Body of pancreas (tissue), 4 donors: ENCODE measurements at regions not wholly inside any gene's neighbourhood (a gene's known extent, or its start where the extent isn't known, plus 50 kb on each side); places are given as distances from the start of the nearest gene placed in this dataset.

ENCODE experiments used
- CTCF ChIP-seq, 7 experiments: fragments of 450-650 bp in 4 of 7; fragments of 200-600 bp in 3 of 7; sonication (generic) in 3 of 7; IDR thresholded peaks; one replicate each; pipeline ENCODE4 v1.5.1; 2016 to 2019; ENCODE audit warnings: antibody characterized with exemption in 7 of 7
- POLR2A ChIP-seq, 3 donors: fragments of 450-650 bp; IDR thresholded peaks; one replicate each; pipeline ENCODE4 v1.6.1; 2016; ENCODE audit warnings: antibody characterized with exemption in 3 of 3, mild to moderate bottlenecking in 2 of 3

GRCh38 chr12:19718401-19718800 lies 279.1 kb downstream of the AEBP2 start:
- TF ChIP-seq CTCF (IDR thresholded peaks at IDR 0.05) (no peak), POLR2A (IDR thresholded peaks at IDR 0.05) (no peak)
